ENCODE measurements at regions not wholly inside any gene's neighbourhood (a gene's known extent, or its start where the extent isn't known, plus 50 kb on each side); places are given as distances from the start of the nearest gene placed in this dataset.
"Not testable (repeated sequence)": the region's sequence is repeated elsewhere in the genome, so short reads cannot be mapped to it uniquely, and the experiment has no call there.

DNA sequence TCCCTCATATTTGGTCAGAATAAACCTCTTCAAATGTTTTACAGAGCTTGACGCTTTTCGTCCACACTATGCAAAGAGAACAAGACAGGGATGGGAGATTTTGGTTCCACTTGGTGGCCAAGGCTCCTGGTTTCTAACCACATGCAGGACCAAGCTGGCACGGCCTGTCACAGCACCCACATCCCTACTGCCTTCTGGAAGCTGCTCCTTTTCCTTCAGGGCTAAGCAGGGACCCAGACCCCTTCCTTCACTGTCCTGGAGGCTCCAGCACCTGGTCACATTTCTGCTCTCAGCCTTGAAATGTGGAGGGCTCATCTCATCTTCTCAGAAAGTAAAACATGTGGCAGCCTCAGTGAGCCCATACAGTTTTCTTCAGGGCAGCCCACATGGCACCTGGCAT, 50.4 kb upstream of the ARHGEF7 start:
- no peak for DNase-seq (ENCODE audit: low read depth in 4 of 4, low spot score in 3 of 4)

GRCh38 chr13:111062966-111063365, 52.1 kb upstream of the ARHGEF7 start:
- no peak for DNase-seq (ENCODE audit: low read depth in 4 of 4, low spot score in 3 of 4)

- DNase-seq (ENCODE audit: low read depth in 4 of 4, low spot score in 3 of 4), result no peak
Measured at GRCh38 chr13:111062305-111062704, 52.8 kb upstream of the ARHGEF7 start.

DNA sequence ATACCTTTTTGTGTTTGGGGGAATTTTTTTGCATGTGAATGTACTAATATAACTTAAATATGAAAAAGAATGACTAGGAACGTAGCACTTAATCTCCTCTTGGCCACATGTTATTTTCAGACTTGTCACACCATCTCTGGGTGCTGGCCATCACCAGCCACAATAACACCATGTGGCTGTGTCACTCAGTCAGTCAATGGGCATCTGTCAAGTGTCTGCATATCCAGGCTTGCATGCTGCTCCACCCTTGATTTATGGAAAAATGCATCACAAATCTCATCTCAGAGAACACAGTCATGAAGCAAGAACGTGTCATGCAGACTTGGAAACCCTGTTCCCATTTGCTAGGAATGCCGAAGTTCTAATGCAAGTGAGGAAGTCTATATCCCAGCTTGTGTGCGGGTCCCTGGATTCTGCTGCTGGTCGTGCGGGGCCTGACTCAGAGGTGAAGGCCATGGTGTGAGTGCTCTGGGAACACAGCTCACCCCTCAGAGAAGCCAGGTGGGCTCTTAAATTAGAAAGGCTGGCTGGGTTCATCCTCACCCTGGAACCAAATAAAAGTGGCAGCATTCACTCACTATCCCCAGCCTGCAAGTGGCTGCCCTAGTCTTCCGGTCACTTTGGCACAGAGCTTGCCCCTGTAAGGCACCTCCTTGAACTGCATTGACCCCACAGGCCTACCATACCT, 53.6 kb upstream of the ARHGEF7 start:
- DNase-seq (ENCODE audit: low read depth in 4 of 4, low spot score in 3 of 4), result no peak

GRCh38 chr13:111060237-111060919, 54.7 kb upstream of the ARHGEF7 start:
- DNase-seq (ENCODE audit: low read depth in 4 of 4, low spot score in 3 of 4), result no peak

- no peak for DNase-seq (ENCODE audit: low read depth in 4 of 4, low spot score in 3 of 4)
Measured at GRCh38 chr13:111058796-111059506, 56.2 kb upstream of the ARHGEF7 start.

- DNase-seq (ENCODE audit: low read depth in 4 of 4, low spot score in 3 of 4), result not testable (repeated sequence)
Measured at GRCh38 chr13:111058339-111058738, 56.8 kb upstream of the ARHGEF7 start.

DNA sequence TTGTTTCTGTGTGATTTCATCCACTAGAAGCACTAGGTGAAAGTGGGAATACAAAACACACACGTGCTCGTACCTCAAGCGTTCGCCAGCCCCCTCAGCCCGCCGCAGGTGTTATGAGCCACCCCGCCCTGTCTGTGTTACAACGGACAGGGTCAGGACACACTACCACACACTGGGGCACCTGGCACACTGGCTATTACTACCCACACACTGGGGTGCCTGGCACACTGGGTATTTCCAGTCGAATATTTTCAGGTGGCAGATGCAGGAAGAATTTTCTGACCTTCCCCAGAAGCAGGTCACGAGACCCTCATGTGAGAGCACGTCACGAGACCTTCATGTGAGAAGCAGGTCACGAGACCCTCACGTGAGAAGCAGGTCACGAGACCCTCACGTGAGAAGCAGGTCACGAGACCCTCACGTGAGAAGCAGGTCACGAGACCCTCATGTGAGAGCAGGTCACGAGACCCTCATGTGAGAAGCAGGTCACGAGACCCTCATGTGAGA, 63.3 kb upstream of the ARHGEF7 start:
- not testable (repeated sequence) for DNase-seq (ENCODE audit: low read depth in 4 of 4, low spot score in 3 of 4)

GRCh38 chr13:111051041-111051725, 63.9 kb upstream of the ARHGEF7 start:
- no peak for DNase-seq (ENCODE audit: low read depth in 4 of 4, low spot score in 3 of 4)

- no peak for DNase-seq (ENCODE audit: low read depth in 4 of 4, low spot score in 3 of 4)
Measured at GRCh38 chr13:111050539-111050879, 64.6 kb upstream of the ARHGEF7 start.

GRCh38 chr13:111049791-111050538, 65.1 kb upstream of the ARHGEF7 start:
- no peak for DNase-seq (ENCODE audit: low read depth in 4 of 4, low spot score in 3 of 4)

DNA sequence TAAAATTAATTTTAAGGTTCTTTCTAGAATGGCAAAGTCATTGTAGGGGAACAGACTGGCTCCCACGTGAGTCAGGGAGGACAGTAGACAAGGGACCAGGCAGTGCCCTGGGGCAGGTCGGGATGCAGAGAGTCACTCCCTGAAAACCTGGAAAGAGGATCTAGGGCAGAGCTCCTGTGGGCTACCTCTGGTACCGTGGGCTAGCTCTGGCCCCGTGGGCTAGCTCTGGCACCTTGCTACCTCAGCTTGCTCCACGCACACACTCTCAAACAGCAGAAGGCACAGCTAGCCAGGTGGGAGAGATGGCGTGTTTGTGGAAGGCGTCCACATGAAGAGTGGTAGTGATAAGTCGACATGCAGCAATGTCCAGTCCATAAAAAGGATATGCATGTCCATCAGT, 66.7 kb upstream of the ARHGEF7 start:
- no peak for DNase-seq (ENCODE audit: low read depth in 4 of 4, low spot score in 3 of 4)

DNA sequence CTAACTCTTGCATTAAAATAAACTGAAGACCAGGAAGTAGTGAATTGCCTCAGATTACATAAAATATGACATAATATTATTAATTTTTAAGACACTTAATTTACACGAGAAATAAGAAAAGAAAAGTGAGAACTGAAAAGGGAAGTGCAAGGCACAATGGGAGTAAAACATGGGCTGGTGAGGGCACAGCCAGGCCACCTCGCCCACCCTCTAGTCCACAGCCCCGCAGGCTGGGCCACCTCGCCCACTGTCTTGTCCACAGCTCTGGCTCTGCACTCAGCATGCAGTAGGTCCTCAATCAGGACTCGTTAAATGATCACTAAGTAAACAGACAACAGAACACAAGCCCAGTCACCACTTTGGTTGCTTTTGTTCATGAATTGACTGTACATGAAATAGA, 67.8 kb upstream of the ARHGEF7 start:
- no peak for DNase-seq (ENCODE audit: low read depth in 4 of 4, low spot score in 3 of 4)

DNA sequence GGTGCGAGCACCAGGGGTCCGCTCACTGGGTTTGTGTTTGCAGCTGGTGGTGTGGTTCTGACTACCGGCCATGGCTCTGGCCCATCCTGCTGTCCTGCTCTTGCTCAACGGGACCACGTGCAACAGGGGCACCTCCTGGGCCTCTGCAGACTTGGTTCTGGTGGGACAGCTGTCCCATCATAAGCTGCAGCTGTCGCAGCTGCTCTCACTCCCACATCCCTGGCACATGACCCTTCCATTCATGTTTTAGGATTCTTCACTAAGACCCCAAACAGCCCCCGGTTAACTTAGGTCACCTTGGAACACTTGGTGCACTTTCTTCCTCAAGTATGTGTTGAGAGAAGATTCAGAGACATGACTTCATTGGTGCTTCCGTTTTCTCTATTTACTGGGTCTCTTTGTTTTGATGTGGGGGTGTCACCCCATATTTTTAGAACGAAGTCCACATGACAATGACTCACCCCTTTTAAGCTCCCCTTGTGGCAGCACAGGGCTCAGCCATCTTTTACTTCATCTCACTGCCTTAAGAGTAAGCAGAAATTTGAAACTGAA, 68.4 kb upstream of the ARHGEF7 start:
- no peak for DNase-seq (ENCODE audit: low read depth in 4 of 4, low spot score in 3 of 4)

GRCh38 chr13:111045170-111045569, 69.9 kb upstream of the ARHGEF7 start:
- DNase-seq (ENCODE audit: low read depth in 4 of 4, low spot score in 3 of 4), result no peak

DNA sequence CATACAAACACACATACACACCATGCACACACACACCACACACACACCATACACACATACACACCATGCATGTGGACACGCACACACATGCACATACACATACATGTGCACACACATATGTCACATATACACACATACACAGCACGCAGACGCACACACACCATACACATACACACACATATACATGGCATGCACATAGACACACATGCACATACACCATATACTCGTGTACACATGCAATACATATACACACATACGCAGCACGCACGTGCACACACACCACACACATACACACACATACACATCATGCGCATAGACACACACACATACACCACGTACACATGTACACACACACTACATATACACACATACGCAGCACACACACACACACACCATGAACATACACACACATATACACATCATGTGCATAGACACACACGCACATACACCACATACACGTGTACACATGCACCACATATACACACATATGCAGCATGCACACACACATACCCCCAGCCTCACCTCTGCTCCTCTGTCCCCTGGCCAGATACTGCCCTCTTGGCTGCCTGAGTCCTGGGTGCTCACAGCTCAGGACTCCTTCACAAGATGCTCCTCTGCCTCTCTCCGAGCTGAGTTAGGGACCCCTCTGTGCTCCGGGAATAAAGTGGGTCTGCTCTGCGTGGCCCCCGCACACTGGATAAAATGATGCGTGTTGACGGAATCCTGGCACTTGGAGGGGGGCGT, 70.9 kb upstream of the ARHGEF7 start:
- no peak for DNase-seq (ENCODE audit: low read depth in 4 of 4, low spot score in 3 of 4)

- DNase-seq (ENCODE audit: low read depth in 4 of 4, low spot score in 3 of 4), result no peak
Measured at GRCh38 chr13:111043575-111043982, 71.5 kb upstream of the ARHGEF7 start.

DNA sequence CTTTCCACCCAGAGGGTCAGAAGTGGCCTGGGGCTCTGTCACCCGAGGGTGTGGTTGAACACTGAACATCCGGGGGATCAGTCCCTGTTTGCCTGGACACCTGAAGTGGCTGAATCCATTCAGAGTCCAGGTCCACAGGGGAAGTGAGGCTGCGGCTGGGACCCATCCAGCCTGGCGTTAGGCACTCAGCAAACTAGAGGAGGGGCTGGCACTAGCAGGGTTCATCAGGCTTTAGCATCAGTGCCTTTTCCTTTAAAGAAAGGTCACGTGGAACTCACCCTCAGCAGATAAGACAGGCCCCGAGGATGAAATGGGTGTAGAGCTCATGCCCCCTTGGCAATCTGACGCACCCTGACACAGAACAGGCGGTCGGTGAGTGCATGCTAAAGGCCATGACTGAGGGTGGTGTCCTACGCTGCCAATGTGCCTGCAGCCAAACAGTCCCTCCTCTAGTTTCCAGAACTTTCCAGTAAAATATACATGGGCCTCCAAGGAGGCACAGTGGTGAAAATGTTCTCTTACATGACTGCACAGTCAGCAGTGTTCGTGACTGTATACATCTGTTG, 72.4 kb upstream of the ARHGEF7 start:
- no peak for DNase-seq (ENCODE audit: low read depth in 4 of 4, low spot score in 3 of 4)

- no peak for DNase-seq (ENCODE audit: low read depth in 4 of 4, low spot score in 3 of 4)
Measured at GRCh38 chr13:111040830-111041229, 74.3 kb upstream of the ARHGEF7 start.
